Subcutaneous abdominal adipose tissue (tissue), 5 donors: ENCODE measurements at regions not wholly inside any gene's neighbourhood (a gene's known extent, or its start where the extent isn't known, plus 50 kb on each side); places are given as distances from the start of the nearest gene placed in this dataset.

Experiments used
- H3K27ac ChIP-seq: one replicate; pipeline ENCODE4 v1.7.0; 2013; ENCODE audit warnings: low read depth, mild to moderate bottlenecking, inconsistent platforms, low read length, moderate library complexity
- H3K27me3 ChIP-seq, 5 donors: one replicate each; pipeline ENCODE4 v1.7.0; 2013; ENCODE audit warnings: low read length in 5 of 5, inconsistent platforms in 1 of 5; ENCODE audit not compliant: control insufficient read depth in 5 of 5, insufficient read depth in 4 of 5
- H3K36me3 ChIP-seq, 5 donors: one replicate each; pipeline ENCODE4 v1.7.0; 2013; ENCODE audit warnings: low read length in 5 of 5; ENCODE audit not compliant: control insufficient read depth in 5 of 5, insufficient read depth in 5 of 5
- H3K4me1 ChIP-seq, 5 donors: one replicate each; pipeline ENCODE4 v1.7.0; 2013; ENCODE audit warnings: low read length in 5 of 5, mild to moderate bottlenecking in 3 of 5, moderate library complexity in 1 of 5; ENCODE audit not compliant: control insufficient read depth in 5 of 5, insufficient read depth in 5 of 5
- H3K4me3 ChIP-seq, 5 donors: one replicate each; pipeline ENCODE4 v1.7.0; 2013; ENCODE audit warnings: low read length in 5 of 5, low read depth in 1 of 5
- H3K9ac ChIP-seq, 5 donors: one replicate each; pipeline ENCODE4 v1.7.0; 2013; ENCODE audit warnings: low read length in 5 of 5, mild to moderate bottlenecking in 4 of 5, moderate library complexity in 3 of 5
- H3K9me3 ChIP-seq, 5 donors: one replicate each; pipeline ENCODE4 v1.7.0; 2013; ENCODE audit warnings: low read length in 5 of 5; ENCODE audit not compliant: control insufficient read depth in 5 of 5
- donor health status: healthy.
- donor health status: healthy.
- donor health status: healthy.
- donor health status: healthy.
- donor health status: healthy.

- Histone ChIP-seq H3K4me1 (peaks cover 0 to 6% (median 0%) of the 10 kb centered on the region in 5 donors), H3K9ac (no peak overlapping the region), H3K36me3 (no peaks in the 10 kb centered on the region), H3K27ac (no peak overlapping the region), H3K9me3 (no peaks in the 10 kb centered on the region), H3K27me3 (no peaks in the 10 kb centered on the region), H3K4me3 (no peak overlapping the region)
Measured at GRCh38 chr1:61627365-61627764, 97.6 kb downstream of the TM2D1 start.

GRCh38 chr1:61626816-61627215, 98.1 kb downstream of the TM2D1 start:
- Histone ChIP-seq H3K9ac (no peak overlapping the region), H3K27ac (no peak overlapping the region), H3K4me3 (no peak overlapping the region), H3K9me3 (no peaks in the 10 kb centered on the region), H3K36me3 (no peaks in the 10 kb centered on the region), H3K27me3 (no peaks in the 10 kb centered on the region), H3K4me1 (peaks cover 0 to 6% (median 0%) of the 10 kb centered on the region in 5 donors)

DNA sequence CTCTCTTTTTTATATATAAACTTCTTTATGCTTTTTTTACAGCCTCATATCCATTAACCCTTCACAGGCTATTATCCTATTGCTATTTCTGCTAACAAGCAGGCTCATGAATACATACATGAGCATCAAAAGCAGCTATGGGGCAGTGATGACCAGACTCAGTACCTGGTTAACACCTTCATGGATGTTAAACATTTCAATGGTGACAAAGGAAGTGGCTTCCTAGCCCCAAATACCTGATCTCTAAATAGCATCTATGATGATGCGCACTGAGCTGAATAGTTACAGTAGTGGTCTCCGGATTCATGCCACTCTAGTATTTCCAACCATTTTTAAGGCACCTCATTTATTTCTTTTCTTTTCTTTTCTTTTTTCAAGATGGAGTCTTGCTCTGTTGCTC, 101.1 kb downstream of the TM2D1 start:
- no peaks in the 10 kb centered on the region for H3K9me3 ChIP-seq
- no peak overlapping the region for H3K4me3 ChIP-seq
- no peaks in the 10 kb centered on the region for H3K27me3 ChIP-seq

DNA sequence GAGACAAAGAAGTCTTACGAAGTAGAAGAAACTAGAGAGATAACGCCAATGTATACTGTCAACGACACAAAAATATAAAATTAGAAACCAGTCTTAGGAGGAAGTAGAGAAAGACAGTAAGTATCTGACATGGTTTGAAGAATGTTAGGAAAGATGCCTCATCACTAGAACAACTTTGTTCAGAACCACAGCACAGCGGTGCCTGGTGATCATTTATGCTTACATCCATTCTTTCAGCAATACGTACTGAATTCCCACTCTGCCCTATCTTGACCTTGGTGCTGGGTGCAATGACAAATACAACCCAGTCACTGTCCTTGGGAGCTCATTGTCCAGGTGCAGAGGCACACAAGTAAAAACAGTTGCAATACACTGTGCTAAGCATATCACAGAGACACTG, 104.4 kb downstream of the TM2D1 start:
- H3K4me3 ChIP-seq, result no peak overlapping the region
- H3K36me3 ChIP-seq, result no peaks in the 10 kb centered on the region
- H3K27me3 ChIP-seq, result no peaks in the 10 kb centered on the region
- H3K4me1 ChIP-seq, result no peaks in the 10 kb centered on the region
- H3K9ac ChIP-seq, result no peak overlapping the region
- no peaks in the 10 kb centered on the region for H3K9me3 ChIP-seq
- H3K27ac ChIP-seq, result no peak overlapping the region

More for the DNA sequence above, 101.1 kb downstream of the TM2D1 start:
- H3K9ac ChIP-seq, result no peak overlapping the region
- no peaks in the 10 kb centered on the region for H3K36me3 ChIP-seq
- no peak overlapping the region for H3K27ac ChIP-seq
- H3K4me1 ChIP-seq, result peaks cover 0 to 6% (median 0%) of the 10 kb centered on the region in 5 donors

DNA sequence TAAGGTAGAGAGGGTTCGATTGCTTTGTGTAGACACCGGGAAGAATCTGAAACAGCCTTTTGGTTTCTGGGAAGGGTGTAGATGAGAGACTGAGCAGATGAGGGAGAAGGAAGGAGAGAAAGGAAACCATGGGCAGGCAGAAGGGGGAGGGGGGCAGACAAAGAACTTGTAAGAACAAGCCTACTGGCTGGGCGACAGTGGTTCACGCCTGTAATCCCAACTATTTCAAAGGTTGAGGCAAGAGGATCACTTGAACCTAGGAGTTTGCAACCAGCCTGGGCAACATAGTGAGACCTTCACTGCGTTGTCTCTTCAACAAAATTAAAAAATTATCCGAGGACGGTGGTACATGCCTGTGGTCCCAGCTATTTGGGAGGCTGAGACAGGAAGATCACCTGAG, 106.2 kb downstream of the TM2D1 start:
- H3K4me1 ChIP-seq, result no peaks in the 10 kb centered on the region
- H3K4me3 ChIP-seq, result no peak overlapping the region
- no peaks in the 10 kb centered on the region for H3K27me3 ChIP-seq
- H3K9ac ChIP-seq, result no peak overlapping the region
- H3K27ac ChIP-seq, result no peak overlapping the region
- H3K36me3 ChIP-seq, result no peaks in the 10 kb centered on the region
- no peaks in the 10 kb centered on the region for H3K9me3 ChIP-seq

GRCh38 chr1:61618193-61618592, 106.7 kb downstream of the TM2D1 start:
- H3K27ac ChIP-seq, result no peak overlapping the region
- no peaks in the 10 kb centered on the region for H3K27me3 ChIP-seq
- H3K36me3 ChIP-seq, result no peaks in the 10 kb centered on the region
- H3K4me3 ChIP-seq, result no peak overlapping the region
- H3K4me1 ChIP-seq, result no peaks in the 10 kb centered on the region
- no peaks in the 10 kb centered on the region for H3K9me3 ChIP-seq
- H3K9ac ChIP-seq, result no peak overlapping the region

GRCh38 chr1:61616830-61617229, 108.1 kb downstream of the TM2D1 start:
- no peak overlapping the region for H3K27ac ChIP-seq

DNA sequence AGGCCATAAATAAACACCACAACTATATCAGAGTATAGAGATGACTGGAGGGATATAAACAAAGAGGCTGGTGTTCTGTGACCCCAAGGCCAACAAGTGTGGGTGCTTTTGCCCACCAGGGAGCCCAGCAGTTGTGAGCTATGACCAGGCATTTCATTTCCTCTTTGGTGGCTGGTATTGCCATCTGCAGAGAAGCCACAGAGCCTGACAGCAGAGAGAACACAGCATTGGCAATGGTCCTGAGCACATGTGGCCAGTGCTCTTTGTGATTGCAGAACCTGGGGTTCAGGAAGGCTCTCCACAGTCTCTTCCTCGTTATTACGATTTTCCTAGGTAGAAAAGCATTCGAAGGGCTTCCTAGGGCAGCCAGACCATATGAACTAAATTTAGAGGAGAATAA, 112.3 kb downstream of the TM2D1 start:
- no peak overlapping the region for H3K4me3 ChIP-seq
- H3K9me3 ChIP-seq, result no peaks in the 10 kb centered on the region
- H3K4me1 ChIP-seq, result no peaks in the 10 kb centered on the region
- no peak overlapping the region for H3K27ac ChIP-seq
- H3K36me3 ChIP-seq, result no peaks in the 10 kb centered on the region
- H3K9ac ChIP-seq, result no peak overlapping the region
- no peaks in the 10 kb centered on the region for H3K27me3 ChIP-seq

More at GRCh38 chr1:61616830-61617229, 108.1 kb downstream of the TM2D1 start:
- Histone ChIP-seq H3K27me3 (no peaks in the 10 kb centered on the region), H3K4me3 (no peak overlapping the region), H3K4me1 (no peaks in the 10 kb centered on the region), H3K36me3 (no peaks in the 10 kb centered on the region), H3K9me3 (no peaks in the 10 kb centered on the region), H3K9ac (no peak overlapping the region)

GRCh38 chr1:61609040-61609439, 115.9 kb downstream of the TM2D1 start:
- H3K27ac ChIP-seq, result no peak overlapping the region
- H3K36me3 ChIP-seq, result no peaks in the 10 kb centered on the region
- peaks cover 3 to 14% (median 10%) of the 10 kb centered on the region in 5 donors for H3K4me1 ChIP-seq
- H3K27me3 ChIP-seq, result no peaks in the 10 kb centered on the region
- H3K4me3 ChIP-seq, result no peak overlapping the region
- H3K9me3 ChIP-seq, result no peaks in the 10 kb centered on the region
- H3K9ac ChIP-seq, result no peak overlapping the region

DNA sequence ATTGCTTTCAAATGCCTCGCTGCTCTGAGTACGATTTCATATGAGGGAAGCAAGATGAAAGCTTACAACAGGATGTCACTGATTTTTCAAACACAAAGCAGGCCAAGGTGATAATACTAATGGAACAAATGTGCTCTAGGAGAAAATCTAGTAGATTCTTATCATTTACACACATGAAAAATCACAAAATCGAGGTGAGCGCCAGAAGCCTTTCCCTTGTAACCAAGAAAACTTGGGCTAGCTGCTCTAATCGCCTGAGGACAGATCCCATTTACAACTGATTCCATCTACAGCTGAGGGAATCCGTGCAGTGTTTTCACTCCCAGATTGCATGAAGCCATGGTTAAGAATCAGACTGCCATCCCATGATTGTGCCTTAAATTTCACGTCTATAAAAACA, 117.5 kb downstream of the TM2D1 start:
- H3K9me3 ChIP-seq, result no peaks in the 10 kb centered on the region
- no peak overlapping the region for H3K9ac ChIP-seq
- H3K4me3 ChIP-seq, result no peak overlapping the region
- no peaks in the 10 kb centered on the region for H3K27me3 ChIP-seq
- peak overlapping the region; percentile 51 for H3K27ac ChIP-seq
- H3K36me3 ChIP-seq, result no peaks in the 10 kb centered on the region
- H3K4me1 ChIP-seq, result peaks cover 3 to 14% (median 10%) of the 10 kb centered on the region in 5 donors
